ENCODE measurements at regions not wholly inside any gene's neighbourhood (a gene's known extent, or its start where the extent isn't known, plus 50 kb on each side); places are given as distances from the start of the nearest gene placed in this dataset.
"Not testable (repeated sequence)": the region's sequence is repeated elsewhere in the genome, so short reads cannot be mapped to it uniquely, and the experiment has no call there.

- no peak for TF ChIP-seq CTCF (IDR thresholded peaks at IDR 0.05)
- Histone ChIP-seq H3K27ac (no peak overlapping the region), H3K4me3 (no peak overlapping the region)
- DNase-seq (ENCODE audit: low spot score), result no peak
These were observed 1216.1 kb upstream of the FAM98A start for GRCh38 chr2:34815052-34815741.

GRCh38 chr2:34810456-34810855, 1211.4 kb upstream of the FAM98A start:
- Histone ChIP-seq H3K4me3 (no peak overlapping the region), H3K27ac (no peak overlapping the region)
- DNase-seq (ENCODE audit: low spot score), result no peak
- no peak for TF ChIP-seq CTCF (IDR thresholded peaks at IDR 0.05)

GRCh38 chr2:34808426-34808825, 1209.3 kb upstream of the FAM98A start:
- H3K27ac ChIP-seq, result no peak overlapping the region
- TF ChIP-seq CTCF (IDR thresholded peaks at IDR 0.05), result no peak
- no peak for DNase-seq (ENCODE audit: low spot score)
- H3K4me3 ChIP-seq, result no peak overlapping the region

- Histone ChIP-seq H3K27ac (no peak overlapping the region), H3K4me3 (no peak overlapping the region)
- no peak for TF ChIP-seq CTCF (IDR thresholded peaks at IDR 0.05)
- no peak for DNase-seq (ENCODE audit: low spot score)
These were observed 1207.8 kb upstream of the FAM98A start for GRCh38 chr2:34806891-34807290.

GRCh38 chr2:34806396-34806795, 1207.3 kb upstream of the FAM98A start:
- no peak for DNase-seq (ENCODE audit: low spot score)
- Histone ChIP-seq H3K27ac (no peak overlapping the region), H3K4me3 (no peak overlapping the region)
- TF ChIP-seq CTCF (IDR thresholded peaks at IDR 0.05), result no peak

- no peak for TF ChIP-seq CTCF (IDR thresholded peaks at IDR 0.05)
- H3K27ac ChIP-seq, result no peak overlapping the region
- no peak for DNase-seq (ENCODE audit: low spot score)
These were observed 1200.5 kb upstream of the FAM98A start for GRCh38 chr2:34799556-34799955.

GRCh38 chr2:34795586-34795985, 1196.5 kb upstream of the FAM98A start:
- not testable (repeated sequence) for H3K4me3 ChIP-seq; DNase-seq (ENCODE audit: low spot score)

More at GRCh38 chr2:34799556-34799955, 1200.5 kb upstream of the FAM98A start:
- H3K4me3 ChIP-seq, result no peak overlapping the region

More at GRCh38 chr2:34795586-34795985, 1196.5 kb upstream of the FAM98A start:
- H3K27ac ChIP-seq, result not testable (repeated sequence)
